NT2/D1 (cell line): ENCODE measurements at regions not wholly inside any gene's neighbourhood (a gene's known extent, or its start where the extent isn't known, plus 50 kb on each side); places are given as distances from the start of the nearest gene placed in this dataset.

ENCODE experiments used
- SUZ12 ChIP-seq: IDR thresholded peaks from 2 replicates; pipeline ENCODE4 v1.6.1; 2011; ENCODE audit not compliant: insufficient read length, insufficient read depth; ENCODE audit errors: extremely low read depth
- YY1 ChIP-seq: IDR thresholded peaks from 2 replicates; pipeline ENCODE4 v1.6.1; 2011; ENCODE audit not compliant: insufficient read length, insufficient read depth
- ZNF274 ChIP-seq: IDR thresholded peaks from 2 replicates; pipeline ENCODE4 v1.6.1; 2011; ENCODE audit warnings: mild to moderate bottlenecking, low read depth, low read length

DNA sequence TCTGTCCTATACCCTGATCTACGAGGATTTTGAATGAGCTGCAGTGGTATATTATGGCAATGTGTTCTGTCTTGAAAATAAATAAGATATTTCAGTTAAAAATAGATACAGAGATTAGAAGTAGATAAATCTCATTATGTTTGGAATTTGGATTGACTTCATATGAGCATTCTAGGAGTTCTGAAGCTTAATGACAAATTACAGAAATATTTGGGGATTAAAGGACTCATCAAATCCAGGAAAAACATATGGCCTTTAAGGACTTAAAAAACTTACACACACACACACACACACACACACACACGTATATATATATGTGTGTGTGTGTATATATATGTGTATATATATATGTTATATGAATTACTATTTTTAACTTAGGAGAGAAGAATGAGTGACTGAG is 446.9 kb upstream of the CD180 start:
- TF ChIP-seq YY1 (no peak), ZNF274 (no peak), SUZ12 (no peak)
